ENCODE measurements at regions not wholly inside any gene's neighbourhood (a gene's known extent, or its start where the extent isn't known, plus 50 kb on each side); places are given as distances from the start of the nearest gene placed in this dataset.

GRCh38 chr1:219788091-219788490 lies 140.3 kb downstream of the SLC30A10 start:
- TF ChIP-seq CTCF (IDR thresholded peaks at IDR 0.05) (no peak), POLR2A (IDR thresholded peaks at IDR 0.05) (no peak)

Data from lower leg skin (tissue), 3 donors.